ENCODE measurements at regions not wholly inside any gene's neighbourhood (a gene's known extent, or its start where the extent isn't known, plus 50 kb on each side); places are given as distances from the start of the nearest gene placed in this dataset.

- TF ChIP-seq, protein P1, sequence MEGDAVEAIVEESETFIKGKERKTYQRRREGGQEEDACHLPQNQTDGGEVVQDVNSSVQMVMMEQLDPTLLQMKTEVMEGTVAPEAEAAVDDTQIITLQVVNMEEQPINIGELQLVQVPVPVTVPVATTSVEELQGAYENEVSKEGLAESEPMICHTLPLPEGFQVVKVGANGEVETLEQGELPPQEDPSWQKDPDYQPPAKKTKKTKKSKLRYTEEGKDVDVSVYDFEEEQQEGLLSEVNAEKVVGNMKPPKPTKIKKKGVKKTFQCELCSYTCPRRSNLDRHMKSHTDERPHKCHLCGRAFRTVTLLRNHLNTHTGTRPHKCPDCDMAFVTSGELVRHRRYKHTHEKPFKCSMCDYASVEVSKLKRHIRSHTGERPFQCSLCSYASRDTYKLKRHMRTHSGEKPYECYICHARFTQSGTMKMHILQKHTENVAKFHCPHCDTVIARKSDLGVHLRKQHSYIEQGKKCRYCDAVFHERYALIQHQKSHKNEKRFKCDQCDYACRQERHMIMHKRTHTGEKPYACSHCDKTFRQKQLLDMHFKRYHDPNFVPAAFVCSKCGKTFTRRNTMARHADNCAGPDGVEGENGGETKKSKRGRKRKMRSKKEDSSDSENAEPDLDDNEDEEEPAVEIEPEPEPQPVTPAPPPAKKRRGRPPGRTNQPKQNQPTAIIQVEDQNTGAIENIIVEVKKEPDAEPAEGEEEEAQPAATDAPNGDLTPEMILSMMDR (IDR thresholded peaks at IDR 0.05), result no peak
- no peaks in the 10 kb centered on the region for H3K9me3 ChIP-seq
- no peak overlapping the region for H3K27ac ChIP-seq
- intact Hi-C loops (cut with DNase I), result no loop called here
- no peak overlapping the region for H3K9ac ChIP-seq (ENCODE audit: low read depth in 2 of 2, low read length in 2 of 2)
- DNase-seq, result no peak
- no peak overlapping the region for H3K4me3 ChIP-seq
- H3K4me1 ChIP-seq, result no peaks in the 10 kb centered on the region
- no peaks in the 10 kb centered on the region for H3K36me3 ChIP-seq
- H3K27me3 ChIP-seq, result no peaks in the 10 kb centered on the region
Observed at GRCh38 chr3:168977716-168978374, 685.7 kb downstream of the MECOM start.

GRCh38 chr3:168976969-168977368, 686.5 kb downstream of the MECOM start:
- Histone ChIP-seq H3K36me3 (no peaks in the 10 kb centered on the region), H3K4me3 (no peak overlapping the region), H3K9me3 (no peaks in the 10 kb centered on the region), H3K9ac (ENCODE audit: low read depth in 2 of 2, low read length in 2 of 2) (no peak overlapping the region), H3K4me1 (no peaks in the 10 kb centered on the region), H3K27me3 (no peaks in the 10 kb centered on the region), H3K27ac (no peak overlapping the region)
- TF ChIP-seq, protein P1 (IDR thresholded peaks at IDR 0.05), result no peak
- no peak for DNase-seq
- intact Hi-C loops (cut with DNase I), result no loop called here

- Histone ChIP-seq H3K27ac (no peak overlapping the region), H3K36me3 (no peaks in the 10 kb centered on the region), H3K9me3 (no peaks in the 10 kb centered on the region), H3K9ac (ENCODE audit: low read depth in 2 of 2, low read length in 2 of 2) (no peak overlapping the region), H3K27me3 (no peaks in the 10 kb centered on the region), H3K4me1 (no peaks in the 10 kb centered on the region), H3K4me3 (no peak overlapping the region)
- DNase-seq, result no peak
- intact Hi-C loops (cut with DNase I), result no loop called here
- TF ChIP-seq, protein P1 (IDR thresholded peaks at IDR 0.05), result no peak
Observed at GRCh38 chr3:168975576-168975975, 687.9 kb downstream of the MECOM start.

DNA sequence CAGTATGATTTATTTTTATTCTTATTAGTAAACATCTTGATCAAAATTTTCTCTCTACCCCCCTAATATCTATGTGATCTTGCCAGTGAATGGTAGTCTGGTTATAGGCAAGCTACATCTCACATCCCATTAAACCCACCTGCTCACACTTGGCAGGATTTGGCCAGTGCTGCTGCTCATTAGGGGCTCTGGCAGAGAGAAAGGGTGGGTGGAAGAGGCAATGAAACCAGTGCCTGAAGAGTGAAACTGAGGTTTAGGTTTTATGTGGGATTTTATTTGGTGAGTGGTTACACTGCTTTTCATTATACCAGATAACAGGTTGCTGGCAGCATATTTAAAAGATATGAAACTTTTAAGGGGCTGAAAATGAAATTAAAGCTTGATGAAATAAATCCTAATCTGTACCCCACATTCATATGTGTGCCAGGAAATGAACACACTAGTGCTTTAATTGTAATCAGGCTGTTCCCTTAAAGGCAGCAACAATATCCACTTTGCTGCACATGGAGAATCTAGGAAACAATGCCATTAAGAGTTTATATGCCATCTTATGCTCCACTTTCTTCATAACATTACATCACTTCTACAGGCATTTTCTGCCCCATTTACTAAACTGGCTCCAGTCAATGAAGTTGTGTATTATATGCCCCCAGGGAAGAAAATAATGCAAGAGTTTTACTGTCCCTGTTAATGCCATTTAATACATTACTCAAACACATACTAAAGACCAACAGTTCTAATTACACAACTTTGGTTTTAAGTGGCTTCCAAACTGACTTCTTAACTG, 688.7 kb downstream of the MECOM start:
- Histone ChIP-seq H3K27ac (no peak overlapping the region), H3K36me3 (no peaks in the 10 kb centered on the region), H3K9ac (ENCODE audit: low read depth in 2 of 2, low read length in 2 of 2) (no peak overlapping the region), H3K27me3 (no peaks in the 10 kb centered on the region), H3K4me1 (no peaks in the 10 kb centered on the region), H3K4me3 (no peak overlapping the region), H3K9me3 (no peaks in the 10 kb centered on the region)
- TF ChIP-seq, protein P1 (IDR thresholded peaks at IDR 0.05), result no peak
- DNase-seq, result no peak
- intact Hi-C loops (cut with DNase I), result no loop called here

GRCh38 chr3:168973897-168974296, 689.6 kb downstream of the MECOM start:
- TF ChIP-seq, protein P1 (IDR thresholded peaks at IDR 0.05), result no peak
- no peaks in the 10 kb centered on the region for H3K27me3 ChIP-seq
- no peak for DNase-seq
- no peak overlapping the region for H3K27ac ChIP-seq
- H3K36me3 ChIP-seq, result no peaks in the 10 kb centered on the region
- intact Hi-C loops (cut with DNase I), result no loop called here
- no peaks in the 10 kb centered on the region for H3K4me1 ChIP-seq
- H3K9ac ChIP-seq (ENCODE audit: low read depth in 2 of 2, low read length in 2 of 2), result no peak overlapping the region
- H3K4me3 ChIP-seq, result no peak overlapping the region
- no peaks in the 10 kb centered on the region for H3K9me3 ChIP-seq
